MM.1S (cell line): ENCODE measurements at regions not wholly inside any gene's neighbourhood (a gene's known extent, or its start where the extent isn't known, plus 50 kb on each side); places are given as distances from the start of the nearest gene placed in this dataset.

Experiments
- EZH2phosphoT487 ChIP-seq: fragments of 300-600 bp; sonication (generic); IDR thresholded peaks from 2 replicates; pipeline ENCODE4 v1.6.1; 2018; ENCODE audit warnings: antibody characterized with exemption, low read length
- TF ChIP-seq, protein P1 (sequence below): fragments of 300-600 bp; sonication (generic); IDR thresholded peaks from 2 replicates; pipeline ENCODE4 v1.5.1; 2016; ENCODE audit warnings: antibody characterized with exemption, low read length, mixed read lengths

DNA sequence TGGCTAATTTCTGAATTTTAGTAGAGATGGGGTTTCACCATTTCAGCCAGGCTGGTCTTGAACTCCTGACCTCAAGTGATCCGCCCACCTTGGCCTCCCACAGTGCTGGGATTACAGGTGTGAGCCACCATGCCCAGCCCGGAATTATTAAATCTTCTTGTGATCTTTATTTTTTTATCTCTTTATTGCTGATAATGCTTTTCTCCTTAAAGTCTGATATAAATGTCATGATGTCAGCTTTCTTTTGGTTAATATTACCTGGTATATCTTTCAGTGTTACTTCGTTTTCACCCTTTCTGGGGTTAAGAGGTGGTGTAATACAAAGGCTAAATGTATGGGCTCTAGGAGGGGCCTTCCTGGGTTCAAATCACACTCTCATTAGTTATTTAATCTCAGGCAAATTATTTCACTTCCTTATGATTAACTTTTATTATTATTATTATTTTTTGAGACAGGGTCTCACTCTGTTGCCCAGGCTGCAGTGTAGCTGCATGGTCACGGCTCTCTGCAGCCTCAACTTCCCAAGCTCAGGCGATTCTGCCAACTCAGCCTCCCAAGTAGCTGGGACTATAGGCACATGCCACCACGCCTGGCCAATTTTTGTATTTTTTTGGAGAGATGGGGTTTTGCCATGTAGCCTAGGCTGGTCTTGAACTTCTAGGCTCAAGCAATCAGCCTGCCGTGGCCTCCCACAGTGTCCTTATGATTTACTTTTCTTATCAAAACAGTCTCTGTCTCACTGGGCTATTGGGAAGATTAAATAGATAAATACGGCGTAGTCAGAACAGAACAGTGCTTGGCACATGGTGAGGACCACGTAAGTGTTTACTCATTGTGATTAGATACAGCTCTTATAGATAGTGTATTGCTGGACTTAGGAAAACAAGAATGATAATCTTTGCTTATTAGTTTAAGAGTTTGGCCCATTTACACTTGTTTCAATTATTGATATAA, 216.5 kb downstream of the URB2 start:
- no peak for TF ChIP-seq EZH2phosphoT487
- TF ChIP-seq, protein P1, sequence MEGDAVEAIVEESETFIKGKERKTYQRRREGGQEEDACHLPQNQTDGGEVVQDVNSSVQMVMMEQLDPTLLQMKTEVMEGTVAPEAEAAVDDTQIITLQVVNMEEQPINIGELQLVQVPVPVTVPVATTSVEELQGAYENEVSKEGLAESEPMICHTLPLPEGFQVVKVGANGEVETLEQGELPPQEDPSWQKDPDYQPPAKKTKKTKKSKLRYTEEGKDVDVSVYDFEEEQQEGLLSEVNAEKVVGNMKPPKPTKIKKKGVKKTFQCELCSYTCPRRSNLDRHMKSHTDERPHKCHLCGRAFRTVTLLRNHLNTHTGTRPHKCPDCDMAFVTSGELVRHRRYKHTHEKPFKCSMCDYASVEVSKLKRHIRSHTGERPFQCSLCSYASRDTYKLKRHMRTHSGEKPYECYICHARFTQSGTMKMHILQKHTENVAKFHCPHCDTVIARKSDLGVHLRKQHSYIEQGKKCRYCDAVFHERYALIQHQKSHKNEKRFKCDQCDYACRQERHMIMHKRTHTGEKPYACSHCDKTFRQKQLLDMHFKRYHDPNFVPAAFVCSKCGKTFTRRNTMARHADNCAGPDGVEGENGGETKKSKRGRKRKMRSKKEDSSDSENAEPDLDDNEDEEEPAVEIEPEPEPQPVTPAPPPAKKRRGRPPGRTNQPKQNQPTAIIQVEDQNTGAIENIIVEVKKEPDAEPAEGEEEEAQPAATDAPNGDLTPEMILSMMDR, result no peak
